Endothelial cell (in vitro differentiated cells): ENCODE measurements at regions not wholly inside any gene's neighbourhood (a gene's known extent, or its start where the extent isn't known, plus 50 kb on each side); places are given as distances from the start of the nearest gene placed in this dataset.

ENCODE experiments used
- DNase-seq: peaks from one replicate; pipeline ENCODE4 v3.0.0; 2021; ENCODE audit warnings: low spot score
- H3K27ac Mint-ChIP-seq: one replicate; pipeline ENCODE4 v1.8.0; 2021; ENCODE audit warnings: mixed read lengths, inconsistent platforms; ENCODE audit not compliant: unreplicated experiment
- H3K27me3 Mint-ChIP-seq: one replicate; pipeline ENCODE4 v1.8.0; 2021; ENCODE audit warnings: mild to moderate bottlenecking, moderate library complexity, mixed read lengths, inconsistent platforms; ENCODE audit not compliant: unreplicated experiment
- H3K36me3 Mint-ChIP-seq: one replicate; pipeline ENCODE4 v1.8.0; 2021; ENCODE audit warnings: mild to moderate bottlenecking, low read depth, mixed read lengths, inconsistent platforms; ENCODE audit not compliant: unreplicated experiment
- H3K4me1 Mint-ChIP-seq: one replicate; pipeline ENCODE4 v1.8.0; 2021; ENCODE audit warnings: mild to moderate bottlenecking, mixed read lengths, inconsistent platforms; ENCODE audit not compliant: unreplicated experiment
- H3K4me3 Mint-ChIP-seq: one replicate; pipeline ENCODE4 v1.8.0; 2021; ENCODE audit warnings: mild to moderate bottlenecking, mixed read lengths, inconsistent platforms; ENCODE audit not compliant: unreplicated experiment
- H3K9me3 Mint-ChIP-seq: one replicate; pipeline ENCODE4 v1.8.0; 2021; ENCODE audit warnings: mixed read lengths, inconsistent platforms; ENCODE audit not compliant: unreplicated experiment
- CTCF ChIP-seq: fragments of 200-600 bp; sonication (generic); IDR thresholded peaks from one replicate; pipeline ENCODE4 v1.5.0; 2021; ENCODE audit warnings: antibody characterized with exemption; ENCODE audit not compliant: unreplicated experiment

DNA sequence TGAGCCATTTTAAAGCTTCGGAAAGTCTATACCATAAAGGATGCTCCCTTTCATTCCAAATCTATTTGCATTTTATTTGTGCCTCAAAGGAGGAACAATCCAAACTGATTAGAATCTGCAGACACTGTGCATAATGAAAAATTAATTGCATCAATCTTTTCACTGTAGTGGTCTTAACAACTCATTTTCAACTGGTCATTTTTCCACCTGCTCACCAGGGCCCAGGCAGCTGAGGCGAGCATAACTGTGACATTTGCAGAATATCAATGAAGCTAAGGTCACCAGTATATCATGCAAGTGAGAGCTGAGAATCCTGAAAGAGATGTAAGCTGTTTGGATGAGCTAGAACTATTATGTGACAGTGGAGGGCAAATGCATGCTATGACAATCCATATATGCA lies 387.3 kb upstream of the TECRL start:
- Mint-ChIP-seq H3K9me3 (no peaks in the 10 kb centered on the region), H3K4me1 (no peaks in the 10 kb centered on the region), H3K27ac (no peak overlapping the region), H3K36me3 (no peaks in the 10 kb centered on the region), H3K4me3 (no peak overlapping the region), H3K27me3 (no peaks in the 10 kb centered on the region)
- TF ChIP-seq CTCF: no peak
- no peak for DNase-seq

GRCh38 chr4:64784125-64784524 lies 374.9 kb upstream of the TECRL start:
- no peak for TF ChIP-seq CTCF
- no peak overlapping the region for H3K27ac Mint-ChIP-seq

GRCh38 chr4:64781737-64782326 lies 372.6 kb upstream of the TECRL start:
- no peak for DNase-seq
- TF ChIP-seq CTCF: peak; percentile 84
- no peak overlapping the region for H3K4me3 Mint-ChIP-seq
- no peaks in the 10 kb centered on the region for H3K4me1 Mint-ChIP-seq
- H3K9me3 Mint-ChIP-seq: no peaks in the 10 kb centered on the region
- no peak overlapping the region for H3K27ac Mint-ChIP-seq
- no peaks in the 10 kb centered on the region for H3K27me3 Mint-ChIP-seq
- H3K36me3 Mint-ChIP-seq: no peaks in the 10 kb centered on the region

More at GRCh38 chr4:64784125-64784524, 374.9 kb upstream of the TECRL start:
- H3K27me3 Mint-ChIP-seq: no peaks in the 10 kb centered on the region
- no peaks in the 10 kb centered on the region for H3K9me3 Mint-ChIP-seq
- DNase-seq: no peak
- no peaks in the 10 kb centered on the region for H3K36me3 Mint-ChIP-seq
- H3K4me3 Mint-ChIP-seq: no peak overlapping the region
- no peaks in the 10 kb centered on the region for H3K4me1 Mint-ChIP-seq

GRCh38 chr4:64780664-64781063 lies 371.4 kb upstream of the TECRL start:
- no peak overlapping the region for H3K27ac Mint-ChIP-seq
- H3K9me3 Mint-ChIP-seq: no peaks in the 10 kb centered on the region
- no peaks in the 10 kb centered on the region for H3K36me3 Mint-ChIP-seq
- no peak for TF ChIP-seq CTCF
- H3K4me3 Mint-ChIP-seq: no peak overlapping the region
- no peaks in the 10 kb centered on the region for H3K4me1 Mint-ChIP-seq
- no peak for DNase-seq
- no peaks in the 10 kb centered on the region for H3K27me3 Mint-ChIP-seq

GRCh38 chr4:64777286-64777685 lies 368.0 kb upstream of the TECRL start:
- no peak for DNase-seq
- H3K27ac Mint-ChIP-seq: no peak overlapping the region
- no peaks in the 10 kb centered on the region for H3K4me1 Mint-ChIP-seq
- TF ChIP-seq CTCF: no peak
- H3K4me3 Mint-ChIP-seq: no peak overlapping the region
- no peaks in the 10 kb centered on the region for H3K36me3 Mint-ChIP-seq
- H3K27me3 Mint-ChIP-seq: no peaks in the 10 kb centered on the region
- H3K9me3 Mint-ChIP-seq: no peaks in the 10 kb centered on the region
